Stromal cell of bone marrow (primary cell): ENCODE measurements at regions not wholly inside any gene's neighbourhood (a gene's known extent, or its start where the extent isn't known, plus 50 kb on each side); places are given as distances from the start of the nearest gene placed in this dataset.

Source experiments
- DNase-seq: peaks from one replicate; pipeline ENCODE4 v3.0.0-alpha.2; 2012; ENCODE audit warnings: low read depth

DNA sequence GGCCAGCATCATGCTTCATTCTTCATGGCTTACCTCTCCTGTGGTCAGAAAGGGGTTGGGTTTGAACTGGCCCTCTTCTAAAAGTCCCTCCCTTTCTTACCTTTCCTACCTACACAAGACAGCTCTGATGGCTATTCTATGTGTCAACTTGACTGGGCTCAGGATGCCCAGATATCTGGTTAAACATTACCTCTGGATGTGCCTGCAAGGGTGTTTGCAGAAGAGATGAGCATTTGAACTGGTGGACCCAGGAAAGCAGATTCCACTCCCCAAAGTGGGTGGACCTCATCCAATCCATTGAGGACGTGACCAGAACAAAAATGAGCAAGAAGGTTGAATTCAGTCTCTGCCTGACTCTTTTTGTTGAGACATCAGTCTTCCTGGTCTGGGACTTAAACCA lies 79.0 kb upstream of the TCF7L2 start:
- DNase-seq, result no peak

DNA sequence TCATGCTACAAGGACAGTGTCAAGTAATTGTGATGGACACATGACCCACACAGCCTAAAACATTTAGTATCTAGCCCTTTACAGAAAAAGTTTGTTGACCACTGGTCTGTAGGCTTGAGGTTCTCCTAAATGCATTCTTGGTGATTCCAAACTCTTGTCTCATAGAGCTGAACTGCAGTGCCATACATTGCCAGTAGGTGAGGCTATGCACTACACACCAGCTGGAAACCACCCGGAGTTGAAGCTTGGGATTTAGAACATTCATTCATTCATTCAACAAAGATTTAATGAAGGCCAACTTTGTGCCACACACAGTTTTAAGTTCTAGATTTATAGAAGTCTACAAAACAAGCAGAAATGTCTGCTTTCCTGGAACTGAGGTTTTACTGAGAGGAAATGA lies 77.3 kb upstream of the TCF7L2 start:
- no peak for DNase-seq

- DNase-seq, result no peak
Observed at GRCh38 chr10:112873541-112873940, 76.5 kb upstream of the TCF7L2 start.

GRCh38 chr10:112874982-112875381 lies 75.1 kb upstream of the TCF7L2 start:
- DNase-seq, result no peak

DNA sequence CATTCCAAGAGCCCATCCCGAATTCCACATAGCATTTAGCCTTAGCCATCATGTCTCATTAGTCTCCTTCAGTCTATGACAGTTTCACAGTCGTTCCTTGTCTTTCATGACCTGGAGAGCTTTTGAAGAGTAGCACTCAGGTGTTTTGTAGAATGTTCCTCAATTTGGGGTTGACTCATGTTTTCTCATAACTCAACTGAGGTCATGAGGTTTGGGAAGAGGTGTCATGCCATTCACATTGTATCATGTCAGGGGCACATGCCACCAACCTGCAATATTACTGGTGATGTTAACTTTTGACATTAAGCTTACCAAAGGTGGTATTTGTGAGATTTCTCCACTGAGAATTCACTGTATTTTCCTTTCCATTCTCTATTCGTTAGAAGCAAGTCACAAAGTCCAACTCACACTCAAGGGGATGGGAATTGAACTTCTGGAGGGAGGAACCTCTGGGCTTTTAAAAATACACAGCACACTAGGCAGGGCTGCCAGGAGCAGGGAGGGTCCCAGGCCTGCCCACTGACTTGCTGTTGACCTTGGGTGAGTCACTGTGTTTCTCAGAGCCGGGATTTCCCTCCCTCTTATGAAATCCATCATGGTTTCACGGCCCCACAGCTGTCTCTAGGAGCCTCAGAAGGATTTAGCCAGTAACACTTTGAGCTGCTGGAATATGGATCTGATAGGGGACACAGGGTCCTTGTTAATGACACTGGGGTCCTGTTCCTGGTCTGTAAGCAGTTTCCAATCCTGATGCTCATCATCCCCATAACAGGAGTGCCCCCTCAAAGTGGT lies 74.4 kb upstream of the TCF7L2 start:
- DNase-seq, result peak; percentile 65

GRCh38 chr10:112880633-112881530 lies 69.2 kb upstream of the TCF7L2 start:
- DNase-seq, result no peak

DNA sequence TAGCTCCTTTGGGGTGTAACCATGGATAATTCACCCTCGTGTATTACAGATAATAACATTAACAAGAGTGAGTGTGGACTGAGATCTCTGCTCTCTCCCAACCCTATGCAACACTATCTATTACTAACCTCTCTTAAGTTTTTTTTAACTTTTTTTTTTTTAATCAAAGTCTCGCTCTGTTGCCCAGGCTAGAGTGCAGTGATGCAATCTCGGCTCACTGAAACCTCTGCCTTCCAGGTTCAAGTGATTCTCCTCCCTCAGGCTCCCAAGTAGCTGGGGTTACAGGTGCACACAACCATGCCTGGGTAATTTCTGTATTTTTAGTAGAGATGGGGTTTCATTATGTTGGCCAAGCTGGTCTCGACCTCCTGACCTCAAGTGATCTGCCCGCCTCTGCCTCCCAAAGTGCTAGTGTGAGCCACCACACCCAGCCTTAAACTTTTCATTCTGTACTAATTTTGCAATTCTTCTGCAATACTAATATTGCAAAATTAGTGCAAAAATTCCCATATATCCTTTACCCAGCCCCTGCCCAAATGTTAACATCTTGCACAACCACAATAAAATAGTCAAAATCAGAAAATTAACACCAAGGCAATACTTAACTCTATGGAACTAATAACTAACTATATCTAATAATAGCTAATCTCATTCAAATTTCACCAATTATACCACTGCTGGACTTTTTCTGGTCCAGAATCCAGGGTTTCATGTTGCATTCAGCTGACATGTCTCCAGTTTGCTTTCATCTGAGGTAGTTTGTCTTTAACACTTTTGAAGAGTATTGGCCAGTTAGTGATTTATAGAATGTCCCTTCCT lies 66.5 kb upstream of the TCF7L2 start:
- DNase-seq, result no peak

GRCh38 chr10:112884179-112884504 lies 65.9 kb upstream of the TCF7L2 start:
- no peak for DNase-seq

- DNase-seq, result no peak
Observed at GRCh38 chr10:112886463-112886862, 63.6 kb upstream of the TCF7L2 start.

- no peak for DNase-seq
Observed at GRCh38 chr10:112887968-112888367, 62.1 kb upstream of the TCF7L2 start.

DNA sequence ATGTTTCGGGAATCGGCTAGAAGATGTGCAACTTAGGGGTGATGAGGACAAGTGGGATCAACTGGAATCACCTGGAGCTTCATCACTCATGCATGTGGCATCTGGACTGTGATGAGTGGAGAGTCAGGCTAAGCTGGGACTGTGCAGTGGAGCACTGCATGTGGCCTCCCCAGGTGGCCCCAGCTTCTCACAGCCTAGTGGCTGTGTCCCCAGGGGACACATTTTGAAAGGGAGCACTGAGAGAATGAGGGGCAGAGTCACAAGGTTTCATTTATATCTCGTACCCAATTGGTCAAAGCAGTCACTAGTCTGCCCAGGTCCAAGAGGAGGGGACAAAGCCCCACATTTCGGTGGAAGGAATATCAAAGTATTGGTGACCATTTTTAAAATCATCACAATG lies 54.8 kb upstream of the TCF7L2 start:
- DNase-seq, result no peak

- DNase-seq, result no peak
Observed at GRCh38 chr10:112896273-112896672, 53.8 kb upstream of the TCF7L2 start.

DNA sequence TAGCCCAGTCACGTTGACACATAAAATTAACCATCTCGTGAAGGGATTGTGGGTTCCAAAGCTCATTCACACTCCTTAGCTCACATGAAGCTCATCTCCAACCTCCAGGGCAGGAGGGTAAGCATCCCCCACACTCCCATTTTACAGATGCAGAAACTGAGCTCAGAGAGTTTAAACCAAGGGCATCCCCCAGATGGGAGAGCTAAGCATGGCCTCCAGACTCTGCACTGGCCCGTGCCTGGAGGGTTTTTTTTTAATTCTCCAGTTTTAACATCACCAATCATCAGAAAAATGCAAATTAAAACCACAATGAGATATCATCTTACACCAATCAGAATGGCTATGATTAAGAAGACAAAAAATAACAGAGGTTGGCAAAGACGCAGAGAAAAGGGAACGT lies 53.3 kb upstream of the TCF7L2 start:
- no peak for DNase-seq

GRCh38 chr10:112898540-112899390 lies 51.3 kb upstream of the TCF7L2 start:
- DNase-seq, result no peak

- no peak for DNase-seq
Observed at GRCh38 chr10:112899391-112900065, 50.5 kb upstream of the TCF7L2 start.
